Putamen (tissue), 1 donor: ENCODE measurements at regions not wholly inside any gene's neighbourhood (a gene's known extent, or its start where the extent isn't known, plus 50 kb on each side); places are given as distances from the start of the nearest gene placed in this dataset.
"Not testable (repeated sequence)": the region's sequence is repeated elsewhere in the genome, so short reads cannot be mapped to it uniquely, and the experiment has no call there.

Source experiments
- DNase-seq: peaks from one replicate; pipeline ENCODE4 v3.0.0-alpha.2; 2016; ENCODE audit warnings: low spot score

DNA sequence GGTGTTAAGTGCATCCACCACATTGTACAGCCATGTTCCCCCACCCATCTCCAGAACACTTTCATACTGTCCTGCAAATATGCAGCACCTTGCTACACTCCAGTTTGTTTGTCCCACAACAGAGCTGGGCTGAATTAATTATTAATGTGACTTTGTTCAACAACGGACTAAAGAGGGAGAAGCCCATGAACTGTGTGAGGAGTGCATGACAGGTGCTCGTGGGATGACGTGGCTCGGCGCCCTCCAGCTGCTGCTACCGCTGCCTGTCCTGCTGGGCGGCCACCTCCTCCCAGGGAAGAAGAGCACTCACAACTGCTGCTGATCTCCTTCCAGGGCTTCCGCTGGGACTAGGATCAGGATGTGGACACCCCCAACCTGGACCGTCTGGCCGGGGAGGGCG lies 111.2 kb upstream of the DEFB108B start:
- DNase-seq: not testable (repeated sequence)

DNA sequence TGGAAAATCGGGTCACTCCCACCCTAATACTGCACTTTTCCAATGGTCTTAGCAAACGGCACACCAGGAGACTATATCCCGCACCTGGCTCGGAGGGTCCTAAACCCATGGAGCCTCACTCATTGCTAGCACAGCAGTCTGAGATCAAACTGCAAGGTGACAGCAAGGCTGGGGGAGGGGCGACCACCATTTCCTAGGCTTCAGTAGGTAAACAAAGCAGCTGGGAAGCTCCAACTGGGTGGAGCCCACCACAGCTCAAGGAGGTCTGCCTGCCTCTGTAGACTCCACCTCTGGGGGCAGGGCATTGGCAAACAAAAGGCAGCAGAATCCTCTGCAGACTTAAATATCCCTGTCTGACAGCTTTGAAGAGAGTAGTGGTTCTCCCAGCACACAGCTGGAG lies 109.0 kb upstream of the DEFB108B start:
- not testable (repeated sequence) for DNase-seq

DNA sequence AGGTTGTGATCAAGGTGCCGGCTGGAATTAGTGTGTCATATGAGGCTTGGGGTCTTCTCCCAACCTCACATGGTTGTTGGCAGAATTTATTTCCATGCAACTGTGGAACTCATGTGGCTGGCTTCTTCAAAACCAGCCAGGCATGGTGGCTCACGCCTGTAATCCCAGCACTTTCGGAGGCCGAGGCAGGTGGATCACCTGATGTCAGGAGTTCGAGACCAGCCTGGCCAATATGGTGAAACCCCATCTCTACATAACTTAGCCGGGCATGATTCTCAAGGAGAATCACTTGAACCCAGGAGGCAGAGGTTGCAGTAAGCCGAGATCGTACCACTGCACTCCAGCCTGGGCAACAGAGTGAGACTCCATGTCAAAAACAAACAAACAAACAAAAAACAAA lies 102.3 kb upstream of the DEFB108B start:
- not testable (repeated sequence) for DNase-seq

DNA sequence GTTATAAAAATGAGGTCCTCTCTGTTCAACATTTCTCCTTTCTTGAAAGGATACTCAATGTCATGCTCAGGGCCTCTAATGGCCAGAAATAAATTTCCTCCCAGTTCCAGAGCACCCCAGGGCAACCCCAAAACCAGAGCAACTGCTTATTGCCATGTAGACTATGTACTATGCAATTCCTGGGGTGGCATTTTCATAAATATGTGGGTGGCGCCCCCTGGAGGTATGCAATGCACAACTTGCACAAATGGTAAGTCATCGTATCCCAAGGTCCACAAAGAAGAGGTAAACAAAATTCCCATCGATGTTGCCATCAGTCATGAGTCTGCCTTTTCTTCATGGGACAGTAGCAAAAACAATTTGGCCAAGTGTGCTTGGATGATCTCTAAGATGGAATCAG lies 98.6 kb upstream of the DEFB108B start:
- DNase-seq: not testable (repeated sequence)

DNA sequence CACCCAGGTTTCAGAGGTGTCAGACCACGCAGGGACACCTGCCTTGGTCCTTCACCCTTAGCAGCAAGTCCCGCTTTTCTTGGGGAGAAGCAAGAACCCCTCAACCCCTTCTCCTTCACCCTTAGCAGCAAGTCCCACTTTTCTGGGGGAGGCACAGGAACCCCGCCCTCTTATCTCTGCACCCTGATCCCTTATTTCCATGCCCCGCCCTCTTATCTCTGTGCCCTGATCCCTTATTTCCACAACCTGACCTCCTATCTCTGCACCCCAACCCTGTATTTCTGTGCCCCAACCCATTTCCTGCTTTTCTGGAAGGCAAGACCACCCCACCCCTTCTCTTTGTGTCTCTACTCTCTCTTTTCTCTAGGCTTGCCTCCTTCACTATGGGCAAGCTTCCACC lies 94.7 kb upstream of the DEFB108B start:
- DNase-seq: not testable (repeated sequence)

DNA sequence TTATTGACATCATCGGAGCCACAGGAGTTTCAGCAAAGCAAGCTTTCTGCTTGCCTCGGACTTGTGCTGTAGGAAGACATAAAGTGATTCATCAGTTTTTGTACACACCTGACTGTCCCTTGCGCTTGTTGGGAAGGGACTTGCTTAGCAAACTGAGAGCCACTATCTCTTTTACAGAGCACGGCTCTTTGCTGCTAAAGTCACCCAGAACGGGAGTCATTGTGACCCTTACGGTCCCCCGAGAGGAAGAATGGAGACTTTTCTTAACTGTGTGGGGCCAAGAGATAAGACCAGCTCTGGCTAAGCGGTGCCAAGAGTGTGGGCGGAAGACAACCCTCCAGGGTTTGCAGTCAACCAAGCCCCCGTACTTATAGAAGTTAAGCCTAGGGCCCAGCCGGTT lies 89.6 kb upstream of the DEFB108B start:
- not testable (repeated sequence) for DNase-seq

DNA sequence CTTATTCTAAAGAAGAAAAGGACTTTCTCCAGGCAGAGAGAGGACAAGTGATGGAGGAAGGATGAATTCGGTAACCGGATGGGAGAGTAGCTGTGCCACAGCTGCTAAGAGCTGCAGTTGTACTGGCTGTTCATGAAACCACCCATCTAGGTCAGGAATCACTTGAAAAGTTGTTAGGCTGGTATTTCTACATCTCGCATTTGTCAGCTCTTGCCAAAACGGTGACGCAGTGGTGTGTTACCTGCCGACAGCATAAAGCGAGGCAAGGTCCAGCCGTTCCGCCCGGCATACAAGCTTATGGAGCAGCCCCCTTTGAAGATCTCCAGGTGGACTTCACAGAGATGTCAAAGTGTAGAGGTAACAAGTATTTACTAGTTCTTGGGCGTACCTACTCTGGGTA lies 87.3 kb upstream of the DEFB108B start:
- not testable (repeated sequence) for DNase-seq

DNA sequence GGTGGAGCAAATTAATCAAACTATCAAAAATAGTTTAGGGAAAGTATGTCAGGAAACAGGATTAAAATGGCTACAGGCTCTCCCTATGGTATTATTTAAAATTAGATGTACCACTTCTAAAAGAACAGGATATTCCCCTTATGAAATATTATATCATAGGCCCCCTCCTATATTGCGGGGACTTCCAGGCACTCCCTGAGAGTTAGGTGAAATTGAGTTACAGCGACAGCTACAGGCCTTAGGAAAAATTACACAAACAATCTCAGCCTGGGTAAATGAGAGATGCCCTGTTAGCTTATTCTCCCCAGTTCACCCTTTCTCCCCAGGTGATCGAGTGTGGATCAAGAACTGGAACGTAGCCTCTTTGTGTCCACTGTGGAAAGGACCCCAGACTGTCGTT lies 86.7 kb upstream of the DEFB108B start:
- not testable (repeated sequence) for DNase-seq

DNA sequence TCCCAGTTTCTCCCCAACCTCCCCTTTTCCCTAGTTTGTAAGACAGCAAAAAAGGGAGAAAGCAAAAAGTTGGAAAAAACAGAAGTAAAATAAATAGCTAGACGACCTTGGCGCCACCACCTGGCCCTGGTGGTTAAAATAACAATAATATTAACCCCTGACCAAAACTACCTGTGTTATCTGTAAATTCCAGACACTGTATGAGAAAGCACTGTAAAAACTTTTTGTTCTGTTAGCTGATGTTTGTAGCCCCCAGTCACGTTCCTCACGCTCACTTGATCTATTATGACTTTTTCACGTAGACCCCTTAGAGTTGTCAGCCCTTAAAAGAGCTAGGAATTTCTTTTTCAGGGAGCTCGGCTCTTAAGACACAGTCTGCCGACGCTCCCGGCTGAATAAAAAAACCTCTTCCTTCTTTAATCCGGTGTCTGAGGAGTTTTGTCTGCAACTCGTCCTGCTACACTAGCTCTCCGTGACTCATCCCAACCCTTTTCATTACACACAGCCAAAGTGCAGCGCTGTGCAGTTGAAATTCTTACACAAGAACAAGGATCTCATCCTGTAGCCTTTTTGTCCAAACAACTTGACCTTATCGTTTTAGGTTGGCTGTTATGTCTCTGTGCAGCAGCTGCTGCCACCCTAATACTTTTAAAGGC lies 83.9 kb upstream of the DEFB108B start:
- DNase-seq: not testable (repeated sequence)

DNA sequence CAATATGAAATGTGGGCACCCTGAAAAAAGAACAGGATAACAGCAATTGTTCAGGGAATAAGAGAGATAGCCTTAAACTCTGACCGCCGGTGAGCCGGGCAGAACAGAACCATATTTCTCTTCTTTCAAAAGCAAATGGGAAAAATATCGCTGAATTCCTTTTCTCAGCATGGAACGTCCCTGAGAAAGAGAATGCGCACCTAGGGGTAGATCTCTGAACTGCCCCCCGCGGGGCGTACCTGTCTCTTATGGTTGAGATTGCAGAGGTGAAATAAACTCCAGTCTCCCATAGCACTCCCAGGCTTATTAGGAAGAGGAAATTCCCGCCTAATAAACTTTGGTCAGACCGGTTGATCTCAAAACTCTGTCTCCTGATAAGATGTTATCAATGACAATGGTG lies 82.1 kb upstream of the DEFB108B start:
- not testable (repeated sequence) for DNase-seq

DNA sequence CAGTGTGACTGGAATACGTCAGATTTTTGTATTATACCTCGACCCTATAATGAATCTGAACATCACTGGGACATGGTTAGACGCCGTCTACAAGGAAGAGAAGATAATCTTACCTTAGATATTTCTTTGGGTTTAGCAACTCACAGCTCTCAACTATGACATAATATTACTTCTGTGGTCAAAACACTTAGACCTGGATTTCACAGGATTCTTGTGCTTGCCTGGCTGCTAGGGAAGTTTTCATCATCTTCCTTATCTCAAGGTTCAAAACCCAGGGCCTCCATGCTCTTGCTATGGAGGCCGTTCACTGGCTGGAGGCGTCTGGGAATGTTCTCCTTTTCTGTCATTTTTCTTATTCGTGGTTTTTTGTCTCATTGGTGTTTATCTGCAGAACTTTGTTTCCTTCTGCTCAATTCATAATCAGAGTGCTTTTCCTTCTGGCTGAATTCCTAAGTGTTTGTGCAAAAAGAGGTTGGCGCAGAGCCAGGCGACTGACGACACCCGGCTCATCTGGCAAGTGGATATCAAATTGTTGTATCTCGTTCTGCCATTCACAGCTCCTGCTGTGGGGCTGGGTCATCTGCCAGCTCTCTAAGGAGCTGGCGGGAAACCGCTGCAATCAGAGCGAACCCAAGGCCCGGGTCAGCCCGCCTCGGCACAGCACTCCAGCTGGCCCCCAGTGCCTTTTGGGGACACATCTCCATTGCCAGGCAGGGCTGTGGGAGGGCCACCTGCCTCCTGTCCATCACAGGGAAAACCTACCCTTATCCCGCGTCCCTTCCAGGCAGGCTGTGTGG lies 68.1 kb upstream of the DEFB108B start:
- not testable (repeated sequence) for DNase-seq

DNA sequence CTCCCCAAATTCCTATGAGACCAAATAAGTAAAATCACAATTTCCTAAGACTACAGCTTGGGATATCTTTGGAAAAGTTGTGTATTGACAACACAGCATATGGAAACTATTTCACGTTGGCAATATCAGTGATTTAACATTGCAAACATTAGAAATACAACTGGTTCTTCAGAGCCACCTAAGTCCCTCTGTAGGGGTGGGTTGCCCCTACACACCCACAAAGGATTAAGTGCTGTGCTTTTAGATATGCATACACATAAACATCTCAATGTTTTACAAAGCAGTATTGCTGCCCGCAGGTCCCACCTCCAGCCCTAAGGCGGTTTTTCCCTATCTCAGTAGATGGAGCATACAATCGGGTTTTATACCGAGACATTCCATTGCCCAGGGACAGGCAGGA lies 66.0 kb upstream of the DEFB108B start:
- not testable (repeated sequence) for DNase-seq

DNA sequence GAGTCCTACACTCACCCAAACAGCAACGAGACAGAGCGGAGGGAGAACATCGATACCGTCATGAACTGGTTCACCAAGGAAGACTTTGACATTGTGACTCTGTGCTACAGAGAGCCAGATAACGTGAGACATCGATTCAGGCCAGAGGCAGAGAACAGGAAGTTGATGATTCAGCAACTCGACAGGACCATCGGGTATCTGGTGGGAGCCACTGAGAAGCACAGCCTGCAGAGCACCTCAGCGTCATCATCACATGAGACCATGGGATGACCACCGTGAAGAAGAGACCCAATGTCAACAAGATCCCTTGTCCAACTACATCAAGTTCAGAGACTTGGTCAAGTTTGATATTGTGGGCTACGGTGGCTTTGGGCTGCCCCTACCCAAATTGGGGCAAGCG lies 60.8 kb upstream of the DEFB108B start:
- not testable (repeated sequence) for DNase-seq

DNA sequence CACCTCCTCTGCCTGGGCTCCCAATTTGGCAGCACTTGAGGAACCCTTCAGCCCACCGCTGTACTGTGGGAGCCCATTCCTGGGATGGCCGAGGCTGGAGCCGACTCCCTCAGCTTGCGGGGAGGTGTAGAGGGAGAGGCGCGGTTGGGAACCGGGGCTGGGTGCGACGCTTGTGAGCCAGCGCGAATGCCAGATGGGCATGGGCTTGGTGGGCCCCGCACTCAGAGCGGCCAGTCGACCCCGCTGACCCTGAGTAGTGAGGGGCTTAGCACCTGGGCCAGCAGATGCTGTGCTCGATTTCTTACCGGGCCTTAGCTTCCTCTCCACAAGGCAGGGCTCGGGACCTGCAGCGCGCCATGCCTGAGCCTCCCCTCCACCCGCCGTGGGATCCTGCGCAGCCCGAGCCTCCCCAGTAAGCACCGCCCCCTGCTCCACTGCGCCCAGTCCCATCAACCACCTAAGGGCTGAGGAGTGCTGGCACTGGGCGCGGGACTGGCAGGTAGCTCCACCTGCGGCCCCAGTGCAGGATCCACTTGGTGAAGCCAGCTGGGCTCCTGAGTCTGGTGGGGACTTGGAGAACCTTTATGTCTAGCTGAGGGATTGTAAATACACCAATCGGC lies 58.3 kb upstream of the DEFB108B start:
- no peak for DNase-seq

DNA sequence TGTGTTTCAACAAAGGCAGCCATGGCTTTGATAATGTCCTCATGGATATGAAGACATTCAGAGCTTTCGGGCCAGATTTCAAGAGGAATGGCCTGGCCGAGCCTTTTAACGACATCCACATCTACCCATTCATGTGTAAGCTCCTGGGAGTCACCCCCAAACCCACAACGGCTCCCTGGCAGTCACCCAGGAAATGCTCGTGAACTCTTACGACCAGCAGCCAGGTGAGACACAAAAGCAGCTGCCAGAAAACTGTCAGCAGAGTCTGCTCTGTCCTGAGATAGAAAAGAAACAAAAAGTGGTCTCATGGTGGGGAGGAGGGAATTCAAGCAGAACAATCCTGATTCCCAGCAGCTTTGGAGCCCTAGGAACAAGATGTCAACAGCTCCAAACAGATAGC lies 52.9 kb upstream of the DEFB108B start:
- not testable (repeated sequence) for DNase-seq

DNA sequence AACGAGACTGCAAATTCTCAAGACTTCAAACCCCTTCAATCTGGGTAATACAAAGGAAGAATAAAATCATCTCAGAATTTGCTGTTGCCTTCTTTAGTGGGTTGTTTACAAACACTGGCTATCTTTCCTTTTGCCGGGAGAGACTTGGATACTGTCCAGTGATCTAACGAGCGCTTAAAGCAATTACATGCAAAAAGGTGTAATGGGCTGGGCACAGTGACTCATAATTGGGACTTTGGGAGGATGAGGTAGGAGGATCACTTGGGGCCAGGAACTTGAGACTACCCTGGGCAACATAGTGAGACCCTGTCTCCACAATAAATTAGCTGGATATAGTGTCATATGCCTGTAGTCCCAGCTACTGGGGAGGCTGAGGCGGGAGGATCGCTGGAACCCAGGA lies 52.2 kb upstream of the DEFB108B start:
- not testable (repeated sequence) for DNase-seq

DNA sequence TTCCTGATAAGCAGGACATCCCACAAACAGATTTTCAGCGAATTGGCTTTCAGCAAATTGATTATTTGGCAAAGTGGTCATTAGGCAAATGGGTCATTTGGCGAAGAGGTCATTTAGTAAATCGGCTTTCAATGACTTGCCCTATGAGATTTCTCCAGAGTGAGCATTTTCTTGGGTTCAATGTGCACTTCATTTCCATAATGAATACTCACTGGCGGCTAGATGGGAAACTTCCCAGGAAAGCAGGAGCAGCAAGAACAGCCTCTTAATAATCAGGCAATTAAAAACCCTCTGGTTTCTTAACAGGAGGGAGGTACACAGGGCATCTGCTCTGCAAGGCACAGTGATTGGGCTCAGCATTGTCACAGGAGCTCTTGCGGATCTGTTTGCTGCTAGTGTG lies 51.5 kb upstream of the DEFB108B start:
- DNase-seq: not testable (repeated sequence)

DNA sequence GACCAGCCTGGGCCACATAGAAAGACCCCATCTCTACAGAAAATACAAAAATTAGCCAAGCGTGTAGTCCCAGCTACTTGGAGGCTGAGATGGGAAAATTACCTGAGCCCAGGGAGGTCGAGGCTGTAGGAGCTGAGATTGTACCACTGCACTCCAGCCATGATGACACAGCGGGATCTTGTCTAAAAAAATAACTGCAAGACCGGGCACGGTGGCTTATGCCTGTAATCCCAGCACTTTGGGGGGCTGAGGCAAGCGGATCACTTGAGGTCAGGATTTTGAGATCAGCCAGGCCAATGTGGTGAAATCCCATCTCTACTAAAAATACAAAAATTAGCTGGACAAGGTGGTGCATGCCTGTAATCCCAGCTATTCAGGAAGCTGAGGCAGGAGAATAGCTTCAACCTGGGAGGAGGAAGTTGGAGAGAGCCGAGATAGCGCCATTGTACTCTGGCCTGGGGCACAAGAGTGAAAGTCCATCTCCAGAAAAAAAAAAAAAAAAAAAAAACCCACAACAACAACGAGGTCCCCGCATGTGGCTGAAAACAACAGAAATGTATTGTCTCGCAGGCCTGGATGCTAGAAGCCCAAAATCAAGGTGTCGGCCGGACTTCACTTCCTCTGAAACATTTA lies 50.7 kb upstream of the DEFB108B start:
- DNase-seq: not testable (repeated sequence)

DNA sequence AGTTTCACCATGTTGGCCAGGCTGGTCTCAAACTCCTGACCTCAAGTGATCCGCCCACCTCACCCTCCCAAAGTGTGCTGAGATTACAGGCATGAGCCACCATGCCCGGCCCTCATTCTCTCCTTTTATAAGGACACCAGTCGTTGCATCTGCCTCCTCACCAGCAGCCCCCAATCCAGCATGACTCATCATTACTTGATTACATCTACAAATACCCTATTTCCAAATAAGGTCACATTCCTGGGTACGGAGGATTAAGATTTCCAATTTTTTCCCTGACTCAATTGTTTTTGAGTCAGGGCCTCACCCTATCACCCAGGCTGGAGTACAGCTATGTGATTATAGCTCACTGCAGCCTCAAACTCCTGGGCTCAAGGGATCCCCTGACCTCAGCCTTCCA lies 49.8 kb upstream of the DEFB108B start:
- DNase-seq: not testable (repeated sequence)
